GM20000 (cell line): ENCODE measurements at regions not wholly inside any gene's neighbourhood (a gene's known extent, or its start where the extent isn't known, plus 50 kb on each side); places are given as distances from the start of the nearest gene placed in this dataset.

Source experiments
- DNase-seq: peaks from one replicate; pipeline ENCODE4 v3.0.0; 2012; ENCODE audit warnings: low spot score
- TF ChIP-seq, protein P1 (sequence below): IDR thresholded peaks from 2 replicates; pipeline ENCODE4 v1.5.1; 2012; ENCODE audit warnings: mild to moderate bottlenecking, control low read depth; ENCODE audit errors: extremely low read depth, missing control alignments

DNA sequence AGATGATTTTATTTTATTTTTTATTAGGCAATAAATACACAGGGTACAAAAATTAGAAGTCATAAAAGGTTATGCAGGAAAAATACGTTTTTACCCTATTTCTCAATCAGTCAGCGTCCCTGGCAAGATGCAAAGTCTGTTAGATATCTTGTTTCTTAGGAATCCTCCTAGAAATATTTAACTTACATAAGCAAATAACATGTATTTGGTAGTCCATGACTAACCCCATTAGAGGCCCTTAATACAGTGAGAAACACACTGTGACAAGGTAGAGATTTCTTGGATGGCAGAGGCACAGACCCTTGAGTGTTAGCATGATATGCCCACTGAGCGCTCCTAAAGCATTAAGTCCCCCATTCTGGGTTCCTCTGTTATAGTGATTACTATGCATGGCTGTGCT is 121.2 kb upstream of the ADAMTSL1 start:
- TF ChIP-seq, protein P1, sequence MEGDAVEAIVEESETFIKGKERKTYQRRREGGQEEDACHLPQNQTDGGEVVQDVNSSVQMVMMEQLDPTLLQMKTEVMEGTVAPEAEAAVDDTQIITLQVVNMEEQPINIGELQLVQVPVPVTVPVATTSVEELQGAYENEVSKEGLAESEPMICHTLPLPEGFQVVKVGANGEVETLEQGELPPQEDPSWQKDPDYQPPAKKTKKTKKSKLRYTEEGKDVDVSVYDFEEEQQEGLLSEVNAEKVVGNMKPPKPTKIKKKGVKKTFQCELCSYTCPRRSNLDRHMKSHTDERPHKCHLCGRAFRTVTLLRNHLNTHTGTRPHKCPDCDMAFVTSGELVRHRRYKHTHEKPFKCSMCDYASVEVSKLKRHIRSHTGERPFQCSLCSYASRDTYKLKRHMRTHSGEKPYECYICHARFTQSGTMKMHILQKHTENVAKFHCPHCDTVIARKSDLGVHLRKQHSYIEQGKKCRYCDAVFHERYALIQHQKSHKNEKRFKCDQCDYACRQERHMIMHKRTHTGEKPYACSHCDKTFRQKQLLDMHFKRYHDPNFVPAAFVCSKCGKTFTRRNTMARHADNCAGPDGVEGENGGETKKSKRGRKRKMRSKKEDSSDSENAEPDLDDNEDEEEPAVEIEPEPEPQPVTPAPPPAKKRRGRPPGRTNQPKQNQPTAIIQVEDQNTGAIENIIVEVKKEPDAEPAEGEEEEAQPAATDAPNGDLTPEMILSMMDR, result no peak
- no peak for DNase-seq

DNA sequence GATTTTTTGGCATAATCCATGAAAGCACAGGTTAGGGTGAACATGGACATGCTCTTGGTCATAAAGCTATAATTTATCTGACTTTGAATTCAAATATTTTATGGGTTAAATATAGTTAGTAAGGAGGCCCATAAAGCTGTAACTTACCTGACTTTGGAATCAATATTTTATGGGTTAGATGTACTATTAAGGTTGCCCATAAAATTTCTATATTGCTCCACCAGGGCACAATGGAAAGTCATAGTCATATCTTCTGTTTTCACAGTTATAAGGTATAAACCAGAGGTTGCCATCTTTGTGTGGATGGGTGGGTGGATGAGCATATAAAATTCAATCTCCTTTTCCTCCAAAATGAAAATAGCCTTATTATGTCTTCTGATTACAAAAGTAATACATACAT is 120.5 kb upstream of the ADAMTSL1 start:
- TF ChIP-seq, protein P1, result no peak
- DNase-seq, result no peak

DNA sequence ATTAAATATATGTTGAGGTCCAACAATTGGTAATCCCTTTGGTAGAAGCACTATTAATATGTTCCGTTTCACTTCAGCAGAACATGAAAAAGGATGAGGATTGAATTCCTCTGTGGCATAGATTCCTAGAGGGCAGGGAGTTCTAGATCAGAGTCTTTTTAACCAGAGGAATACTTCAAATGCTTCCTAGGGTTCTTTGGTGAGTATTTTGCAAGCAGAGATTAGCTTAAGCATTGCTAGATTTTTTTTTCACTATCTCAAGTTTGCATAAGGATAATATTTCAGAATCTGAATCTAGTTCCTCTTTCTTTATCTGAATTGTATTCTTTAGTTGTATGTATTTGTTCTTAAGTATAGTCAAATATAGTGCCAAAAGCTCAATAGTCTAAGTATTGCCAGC is 116.6 kb upstream of the ADAMTSL1 start:
- DNase-seq, result no peak

DNA sequence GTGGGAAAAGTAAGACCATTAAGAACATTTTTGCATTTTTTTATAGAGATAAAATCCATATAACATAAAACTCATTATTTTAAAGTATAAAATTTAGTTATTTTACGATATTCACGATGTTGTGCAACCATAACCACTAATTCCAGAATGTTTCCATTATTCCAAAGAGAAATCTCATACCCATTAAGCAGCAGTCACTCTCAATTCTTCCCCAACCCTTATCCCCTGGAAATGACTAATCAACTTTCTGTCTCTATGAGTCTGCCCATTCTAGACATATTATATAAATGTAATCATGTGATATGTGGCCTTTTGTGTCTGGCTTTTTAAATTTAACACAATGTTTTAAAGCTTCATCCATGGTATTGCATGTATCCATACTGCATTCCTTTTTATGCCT is 115.6 kb upstream of the ADAMTSL1 start:
- TF ChIP-seq, protein P1, result no peak
- DNase-seq, result no peak

More for the DNA sequence above, 116.6 kb upstream of the ADAMTSL1 start:
- TF ChIP-seq, protein P1, result no peak

DNA sequence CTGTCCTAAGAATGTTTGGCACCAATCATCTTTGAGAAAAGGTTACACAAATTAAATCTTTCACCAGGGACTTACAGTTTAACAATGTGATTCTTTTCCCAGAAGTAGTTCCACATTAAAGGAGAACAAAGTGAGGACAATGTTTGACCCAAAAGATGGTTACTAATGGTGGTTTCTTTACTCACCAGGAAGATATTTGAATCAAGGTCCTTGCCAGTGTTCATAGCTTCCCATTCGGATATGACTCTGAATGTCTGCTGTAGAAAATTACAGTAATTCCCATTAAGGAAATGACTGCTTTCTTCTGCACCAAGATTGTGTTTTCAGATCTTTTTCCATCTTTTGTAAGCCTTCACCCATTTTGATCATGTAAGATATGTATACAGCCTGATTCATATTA is 114.6 kb upstream of the ADAMTSL1 start:
- DNase-seq, result no peak
- TF ChIP-seq, protein P1, result no peak

DNA sequence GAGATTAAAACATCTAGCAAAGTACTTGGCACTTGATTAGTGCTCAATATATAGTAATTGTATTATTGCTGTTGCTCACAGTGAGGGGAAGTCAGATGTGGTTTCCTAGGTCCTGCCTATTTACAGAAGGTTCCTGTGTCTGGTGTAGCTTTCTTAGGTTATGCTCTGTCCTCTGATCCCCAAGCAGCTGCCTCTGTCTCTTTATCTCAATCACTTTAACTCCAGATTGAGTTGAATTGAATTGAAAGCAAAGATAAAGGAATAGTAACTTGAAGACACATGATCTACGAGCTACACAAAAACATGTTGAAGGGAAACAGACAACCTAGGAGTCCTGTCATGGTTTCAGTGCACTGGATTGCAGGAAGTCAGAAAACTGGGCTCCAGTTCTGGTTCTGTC is 113.9 kb upstream of the ADAMTSL1 start:
- TF ChIP-seq, protein P1, result no peak
- no peak for DNase-seq

DNA sequence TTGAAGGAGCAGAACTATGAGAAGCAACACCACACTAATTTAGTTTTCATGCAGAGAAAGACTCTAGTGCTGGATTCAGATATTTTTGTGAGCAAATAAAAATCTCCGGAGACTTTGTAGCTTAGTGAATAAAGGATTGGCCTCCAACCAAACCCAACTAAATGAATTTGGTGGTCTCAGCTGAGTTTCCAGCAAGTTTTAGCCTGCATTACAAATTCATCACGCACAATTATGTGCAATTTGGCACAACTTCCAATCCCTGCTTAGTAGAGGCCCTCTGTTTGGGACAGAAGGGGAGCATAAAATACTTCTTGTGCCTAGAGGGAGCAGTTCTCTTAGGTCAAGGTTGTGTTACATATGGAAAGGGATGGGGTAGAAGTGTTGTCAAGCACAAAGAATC is 112.3 kb upstream of the ADAMTSL1 start:
- TF ChIP-seq, protein P1, result no peak
- DNase-seq, result no peak
